Adrenal gland (tissue), 5 donors: ENCODE measurements at regions not wholly inside any gene's neighbourhood (a gene's known extent, or its start where the extent isn't known, plus 50 kb on each side); places are given as distances from the start of the nearest gene placed in this dataset.

Experiments
- CTCF ChIP-seq, 6 experiments: fragments of 450-650 bp in 4 of 6; fragments of 200-600 bp in 2 of 6; sonication (generic) in 1 of 6; IDR thresholded peaks; 1 replicate in 5 of 6; 2 replicates in 1 of 6; pipeline versions ENCODE4 v1.5.1 to v1.8.0; 2016 to 2021; ENCODE audit warnings: antibody characterized with exemption in 6 of 6, mild to moderate bottlenecking in 2 of 6, moderate library complexity in 1 of 6
- POLR2A ChIP-seq, 2 donors: fragments of 450-650 bp; IDR thresholded peaks; one replicate each; pipeline ENCODE4 v1.6.1; 2017; ENCODE audit warnings: antibody characterized with exemption in 2 of 2, mild to moderate bottlenecking in 2 of 2, moderate library complexity in 1 of 2
- donor health status: DM: no; HTN: no; CAD: no.

DNA sequence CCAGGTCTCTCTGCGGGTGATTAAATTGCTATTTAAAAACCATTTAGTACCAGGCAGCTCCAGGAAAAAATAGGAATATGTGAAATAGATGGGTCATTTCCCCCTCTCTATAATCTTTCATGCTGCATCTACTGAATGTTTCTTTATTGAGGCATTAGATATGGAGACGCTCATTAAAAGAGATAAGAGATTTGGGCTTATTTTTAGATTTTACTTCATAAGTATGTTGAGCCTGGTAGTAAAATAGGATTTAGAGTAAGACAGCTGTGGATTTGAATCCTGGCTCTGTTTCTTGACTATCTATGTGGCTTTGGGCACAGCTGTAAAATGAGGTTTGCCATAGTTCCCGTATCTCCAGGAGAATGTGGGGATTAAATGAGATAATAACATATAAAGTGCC lies 451.0 kb upstream of the GRIA1 start:
- TF ChIP-seq CTCF (IDR thresholded peaks at IDR 0.05) (no peak), POLR2A (IDR thresholded peaks at IDR 0.05) (no peak)
